Motor neuron (in vitro differentiated cells): ENCODE measurements at regions not wholly inside any gene's neighbourhood (a gene's known extent, or its start where the extent isn't known, plus 50 kb on each side); places are given as distances from the start of the nearest gene placed in this dataset.
A peak's percentile ranks its signal among the peaks of the same experiment; 100 is the strongest.

Source experiments
- ATAC-seq, 8 experiments: fragments of 200-7000 bp; cut with Tn5 transposase; replicated peaks in 6 of 8; 2 replicates each; pipeline ENCODE4 v1.8.0; 2021; ENCODE audit warnings: mild to moderate bottlenecking in 8 of 8, moderate library complexity in 8 of 8
- H3K27ac ChIP-seq, 2 donors: fragments of 250-450 bp; sonication (Bioruptor Pico); 2 replicates each; pipeline ENCODE4 v1.9.0; 2021; ENCODE audit warnings: antibody characterized with exemption in 2 of 2, mild to moderate bottlenecking in 2 of 2, moderate library complexity in 1 of 2
- H3K4me1 ChIP-seq, 2 donors: fragments of 250-450 bp; sonication (Bioruptor Pico); replicated peaks in 1 of 2; 2 replicates each; pipeline ENCODE4 v1.6.1; 2021; ENCODE audit warnings: antibody characterized with exemption in 2 of 2, mild to moderate bottlenecking in 2 of 2, moderate library complexity in 1 of 2
- H3K4me3 ChIP-seq, 5 donors: fragments of 250-450 bp; sonication (Bioruptor Pico); 2 replicates each; pipeline ENCODE4 v1.9.0; 2021; ENCODE audit warnings: antibody characterized with exemption in 5 of 5, mild to moderate bottlenecking in 5 of 5, moderate library complexity in 4 of 5
- WGBS, 10 experiments: fragments of 450-650 bp; shearing (Covaris generic); methylation state at CpG; one replicate each; pipeline ENCODE4 v1.0.0; 2022; 5-methylcytosine and 5-hydroxymethylcytosine counted together
- in situ Hi-C, 9 experiments: fragments of 400-800 bp; cut with MboI; loops; one replicate each; pipeline ENCODE4 v1.15.0; 2021; ENCODE audit warnings: low sequenced_read_pairs in 9 of 9, low pct_unique_long_range_greater_than_20kb in 2 of 9; ENCODE audit not compliant: unreplicated experiment in 9 of 9

DNA sequence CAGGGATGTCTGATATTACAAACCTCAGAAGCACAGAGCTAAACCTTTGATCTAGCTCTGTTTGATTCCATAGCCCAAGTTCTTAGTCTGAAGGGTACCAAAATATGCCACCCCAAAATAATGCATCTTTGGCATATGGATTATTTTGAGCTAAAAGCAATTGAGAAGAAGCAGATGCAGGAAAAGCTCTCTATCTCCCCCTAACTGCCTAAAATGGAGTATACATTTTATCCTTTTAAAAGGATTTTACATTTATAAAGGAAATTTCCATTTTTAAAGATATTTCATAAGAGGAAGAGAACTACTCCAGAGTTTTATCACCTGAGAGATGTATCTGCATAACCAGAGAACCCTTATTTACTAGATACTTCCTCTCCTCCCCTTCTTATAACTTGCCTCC, 158.7 kb downstream of the ZNF674 start:
- in situ Hi-C loops = no loop called here

DNA sequence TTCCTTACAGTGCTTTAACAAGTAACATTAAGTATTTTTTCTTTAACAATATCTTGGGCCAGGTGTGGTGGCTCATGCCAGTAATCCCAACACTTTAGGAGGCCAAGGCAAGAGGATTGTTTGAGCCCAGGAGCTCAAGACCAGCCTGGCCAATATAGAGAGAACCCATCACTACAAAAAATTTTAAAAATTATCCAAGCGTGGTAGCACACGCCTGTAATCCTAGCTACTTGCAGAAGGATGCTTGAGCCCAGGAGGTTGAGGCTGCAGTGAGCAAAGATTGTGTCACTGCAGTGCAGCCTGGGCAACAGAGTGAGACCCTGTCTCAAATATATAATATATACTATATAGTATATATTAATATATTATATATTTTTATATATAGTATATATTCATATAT, 162.2 kb downstream of the ZNF674 start:
- Histone ChIP-seq H3K27ac (no peak overlapping the region), H3K4me1 (no peaks in the 10 kb centered on the region), H3K4me3 (no peak overlapping the region)
- in situ Hi-C loops = no loop called here
- ATAC-seq = no peak
- 80% methylated on average over 1 of the region's 2 CpGs; no CpG with 5 or more reads in 9 of the 10 experiments for WGBS, 10 experiments

More for the DNA sequence above, 158.7 kb downstream of the ZNF674 start:
- Histone ChIP-seq H3K4me1 (no peaks in the 10 kb centered on the region), H3K27ac (no peak overlapping the region), H3K4me3 (no peak overlapping the region)
- no peak for ATAC-seq

DNA sequence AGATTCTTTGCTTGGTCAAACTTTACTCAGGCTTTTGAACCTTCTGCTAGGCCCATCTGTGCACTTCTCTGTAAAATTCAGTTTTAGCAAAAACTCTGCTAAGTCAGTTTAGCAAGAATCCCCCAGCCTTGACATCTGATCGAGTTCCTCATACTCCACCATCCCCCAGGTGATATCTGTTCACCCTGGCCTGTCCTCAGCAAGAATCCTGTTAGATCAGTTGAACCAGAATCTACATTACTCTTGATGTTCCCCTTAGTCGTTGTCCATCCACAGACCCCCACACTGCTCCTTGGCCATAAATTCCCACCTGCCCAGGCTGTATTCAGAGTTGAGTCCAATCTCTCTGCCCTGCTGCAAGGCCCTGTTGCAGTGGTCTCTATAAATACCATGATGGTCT, 162.6 kb downstream of the ZNF674 start:
- Histone ChIP-seq H3K4me3 (no peak overlapping the region), H3K27ac (no peak overlapping the region), H3K4me1 (no peaks in the 10 kb centered on the region)
- in situ Hi-C loops = no loop called here
- ATAC-seq = no peak
- WGBS, 10 experiments = 18 to 100% (median 63%) methylated on average over 1 to 2 of the region's 2 CpGs; no CpG with 5 or more reads in 7 of the 10 experiments

DNA sequence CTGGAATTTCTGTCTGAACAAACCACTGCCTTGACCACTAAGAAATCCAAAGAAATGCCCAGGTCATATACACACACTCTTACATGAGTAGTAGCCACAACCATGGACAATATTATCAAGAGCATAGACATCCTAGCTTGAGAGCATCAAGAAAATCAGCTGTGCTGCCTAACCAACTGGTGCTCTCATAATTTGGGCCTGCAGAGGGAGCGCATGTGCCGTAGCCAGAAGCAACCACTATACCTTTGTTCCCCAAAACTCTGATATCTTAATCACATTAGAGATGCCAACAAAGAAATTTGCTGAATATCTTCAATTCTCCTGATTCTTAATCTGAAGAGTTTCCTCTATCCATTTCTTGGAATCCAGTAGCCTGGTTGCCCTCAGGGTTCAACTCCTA, 163.6 kb downstream of the ZNF674 start:
- Histone ChIP-seq H3K4me1 (no peaks in the 10 kb centered on the region), H3K27ac (no peak overlapping the region), H3K4me3 (no peak overlapping the region)
- in situ Hi-C loops = no loop called here
- 77 to 100% methylated on average over 1 to 2 of the region's 2 CpGs; no CpG with 5 or more reads in 8 of the 10 experiments for WGBS, 10 experiments
- no peak for ATAC-seq

DNA sequence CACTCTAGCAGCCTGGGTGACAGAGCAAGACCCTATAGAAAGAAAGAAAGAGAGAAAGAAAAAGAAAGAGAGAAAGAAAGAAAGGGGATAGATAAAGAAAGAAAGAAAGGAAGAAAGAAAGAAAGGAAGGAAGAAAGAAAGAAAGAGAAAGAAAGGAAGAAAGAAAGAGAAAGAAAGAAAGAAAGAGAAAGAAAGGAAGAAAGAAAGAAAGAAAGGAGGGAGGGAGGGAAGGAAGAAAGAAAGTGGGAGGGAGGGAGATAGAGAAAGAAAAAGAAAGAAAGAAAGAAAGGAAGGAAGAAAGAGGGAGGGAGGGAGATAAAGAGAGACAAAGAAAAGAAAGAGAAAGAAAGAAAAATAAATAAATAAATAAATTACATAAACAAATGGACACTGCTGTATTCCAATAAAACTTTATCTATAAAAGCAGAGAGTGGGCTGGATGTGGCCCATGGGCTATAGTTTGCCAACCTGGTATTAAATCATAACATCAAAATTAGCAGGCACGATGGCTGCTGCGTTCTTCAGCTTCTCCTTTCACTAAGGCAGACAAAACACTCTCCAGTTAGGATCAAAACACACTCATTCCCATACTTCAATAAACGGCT, 165.0 kb downstream of the ZNF674 start:
- Histone ChIP-seq H3K27ac (no peak overlapping the region), H3K4me1 (peaks cover 0 to 3% of the 10 kb centered on the region in 2 donors), H3K4me3 (no peak overlapping the region)
- no peak for ATAC-seq
- in situ Hi-C loops = no loop called here
- WGBS, 10 experiments = 0 to 94% (median 37%) methylated on average over 1 to 3 of the region's 3 CpGs; no CpG with 5 or more reads in 5 of the 10 experiments

DNA sequence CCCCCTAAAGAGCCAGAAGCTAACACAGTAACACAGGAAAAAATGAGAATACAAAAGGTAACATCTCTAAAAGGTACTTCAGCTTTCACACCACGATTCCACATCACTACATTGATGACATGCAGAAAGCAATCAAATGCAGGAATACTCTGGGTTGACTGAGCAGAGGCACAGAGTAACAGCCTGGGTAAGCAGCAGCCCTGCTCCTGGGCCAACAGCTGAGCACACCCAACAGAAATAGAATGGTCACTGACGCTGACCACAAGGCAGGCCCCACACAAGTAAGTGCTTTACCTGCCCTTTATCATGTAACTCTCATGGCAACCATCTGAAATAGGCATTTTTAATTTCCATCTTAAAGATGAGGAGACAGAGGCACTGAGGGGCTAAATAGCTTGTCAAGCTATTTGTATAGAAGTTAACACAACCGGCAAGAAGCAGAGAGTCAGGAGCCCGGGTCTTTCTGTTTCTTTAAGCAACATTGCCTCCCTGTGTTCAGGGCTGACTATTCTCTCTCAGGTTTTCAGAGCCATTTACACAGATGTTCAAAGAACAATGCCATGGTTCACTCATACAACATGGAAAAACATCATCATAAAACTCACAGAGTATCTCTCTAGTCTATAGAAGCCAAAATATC, 168.9 kb downstream of the ZNF674 start:
- 0 to 40% (median 13%) methylated on average over 1 to 3 of the region's 4 CpGs; no CpG with 5 or more reads in 6 of the 10 experiments for WGBS, 10 experiments

DNA sequence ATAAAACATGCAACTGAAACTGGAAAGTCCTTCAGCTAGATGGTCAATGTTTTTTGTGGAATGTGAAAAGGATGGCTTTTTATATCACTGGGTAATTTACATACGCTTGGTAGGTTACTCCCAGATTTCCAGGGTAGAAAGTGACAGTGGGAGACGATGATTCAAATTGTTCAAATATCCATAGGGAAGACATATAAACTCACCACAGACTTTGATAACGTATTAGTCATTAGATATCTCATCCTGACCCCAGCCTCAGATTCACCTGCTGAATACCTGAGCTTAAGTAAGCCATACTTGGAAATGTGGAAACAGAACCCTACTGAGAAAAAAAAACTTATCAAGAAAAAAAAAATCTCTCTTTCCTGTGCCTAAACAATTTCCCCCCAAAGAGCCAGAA, 169.4 kb downstream of the ZNF674 start:
- peaks cover 0 to 3% of the 10 kb centered on the region in 2 donors for H3K4me1 ChIP-seq
- ATAC-seq = no peak
- WGBS, 10 experiments = 29 to 100% (median 63%) methylated on average over 1 to 3 of the region's 3 CpGs; no CpG with 5 or more reads in 5 of the 10 experiments
- in situ Hi-C loops = no loop called here
- no peak overlapping the region for H3K4me3 ChIP-seq
- H3K27ac ChIP-seq = no peak overlapping the region

More for the DNA sequence above, 168.9 kb downstream of the ZNF674 start:
- H3K27ac ChIP-seq = no peak overlapping the region
- peak; percentile 60 to 90 (median 78) for ATAC-seq
- H3K4me1 ChIP-seq = peaks cover 0 to 3% of the 10 kb centered on the region in 2 donors
- in situ Hi-C loops = no loop called here
- no peak overlapping the region for H3K4me3 ChIP-seq

DNA sequence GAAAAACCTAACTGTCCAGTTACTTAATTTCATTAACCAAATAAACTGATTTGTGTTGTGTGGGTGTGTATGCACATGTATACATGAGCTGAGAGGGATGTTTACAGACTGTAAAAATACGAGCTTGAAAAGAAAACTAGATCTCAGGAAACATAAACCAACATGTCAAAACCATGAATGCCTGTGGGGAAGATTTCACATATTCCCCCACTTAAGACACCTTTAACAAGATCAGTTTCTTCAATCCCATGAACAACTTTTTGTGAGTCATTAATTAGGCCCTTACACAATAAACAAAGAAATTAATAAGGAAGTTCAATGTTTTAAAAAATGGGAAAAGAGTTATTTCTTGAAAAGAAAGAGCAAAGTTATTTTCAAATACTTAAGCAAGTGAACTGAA, 170.8 kb downstream of the ZNF674 start:
- H3K4me3 ChIP-seq = no peak overlapping the region
- H3K4me1 ChIP-seq = peaks cover 0 to 3% of the 10 kb centered on the region in 2 donors
- WGBS, 10 experiments = 0 to 80% (median 40%) methylated on average over 1 of the region's 1 CpG; no CpG with 5 or more reads in 5 of the 10 experiments
- in situ Hi-C loops = loop anchor here in 1 of 9 experiments (25.0 kb wide), 1 partner anchor 537 kb away; no protein-coding TSS in a partner anchor
- no peak for ATAC-seq
- no peak overlapping the region for H3K27ac ChIP-seq

DNA sequence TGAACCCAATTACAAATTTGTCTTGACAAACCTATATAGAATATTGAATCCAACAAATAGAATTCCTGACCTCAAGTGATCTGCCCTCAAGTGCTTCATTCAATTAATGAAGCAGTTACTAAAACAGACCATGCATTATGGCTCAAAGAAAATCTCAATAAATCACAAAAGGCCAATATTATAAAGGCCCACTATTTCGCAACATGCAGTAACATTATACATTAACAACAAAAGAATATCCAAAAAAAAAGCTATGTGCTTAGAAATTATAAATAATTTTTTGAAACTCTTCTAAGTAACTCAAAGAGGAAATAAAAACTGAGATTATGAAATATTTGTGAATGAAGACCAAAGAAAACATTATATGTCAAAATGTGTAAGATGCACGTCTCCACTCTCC, 177.7 kb downstream of the ZNF674 start:
- H3K4me1 ChIP-seq = no peaks in the 10 kb centered on the region
- WGBS, 10 experiments = 40 to 51% methylated on average over 1 to 2 of the region's 2 CpGs; no CpG with 5 or more reads in 8 of the 10 experiments
- in situ Hi-C loops = loop anchor here in 1 of 9 experiments (25.0 kb wide), 1 partner anchor 530 kb away; no protein-coding TSS in a partner anchor
- H3K27ac ChIP-seq = no peak overlapping the region
- H3K4me3 ChIP-seq = no peak overlapping the region
- ATAC-seq = no peak

DNA sequence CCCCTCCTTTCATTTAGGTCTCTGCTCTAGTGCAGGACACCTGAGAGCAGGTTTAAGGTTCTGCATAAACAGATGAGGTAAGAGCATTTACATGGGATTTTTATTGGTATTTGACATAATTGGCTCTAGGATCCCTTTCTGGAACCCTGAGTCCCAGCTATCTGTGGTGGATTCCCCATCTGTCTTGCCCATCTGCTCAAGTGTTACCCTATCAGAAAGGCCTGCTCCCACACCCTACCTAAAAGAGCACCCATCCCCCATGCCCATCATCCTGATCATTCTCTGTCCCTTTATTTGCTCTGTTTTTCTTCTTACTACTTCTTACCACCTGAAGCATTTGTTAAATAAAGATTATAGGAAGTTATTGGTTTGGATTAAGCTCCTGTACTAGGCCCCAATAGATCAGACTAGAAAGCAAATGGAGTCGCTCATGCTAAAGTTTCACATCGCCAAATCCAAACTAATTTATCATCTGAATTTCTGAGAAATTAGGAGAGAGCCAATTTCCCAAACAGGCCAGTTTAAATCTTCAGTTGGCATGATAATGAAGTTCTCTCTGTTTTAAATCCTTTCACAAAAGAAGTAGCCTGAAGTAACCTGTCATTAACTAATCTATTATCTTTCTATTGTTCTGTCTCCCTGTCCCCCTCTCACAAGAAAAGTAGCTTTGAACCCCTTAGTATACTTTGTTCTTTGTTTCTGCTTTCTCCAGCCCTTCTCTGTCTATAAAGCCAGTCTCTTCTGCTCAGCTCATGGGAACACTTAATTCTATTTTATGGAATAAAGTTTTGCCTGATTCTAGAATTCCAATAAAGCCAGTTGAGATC, 178.6 kb downstream of the ZNF674 start:
- Histone ChIP-seq H3K4me3 (no peak overlapping the region), H3K27ac (no peak overlapping the region), H3K4me1 (no peaks in the 10 kb centered on the region)
- in situ Hi-C loops = loop anchor here in 1 of 9 experiments (25.0 kb wide), 1 partner anchor 529 kb away; no protein-coding TSS in a partner anchor
- ATAC-seq = no peak
- WGBS, 10 experiments = 28 to 100% (median 48%) methylated on average over 1 to 2 of the region's 2 CpGs; no CpG with 5 or more reads in 6 of the 10 experiments

DNA sequence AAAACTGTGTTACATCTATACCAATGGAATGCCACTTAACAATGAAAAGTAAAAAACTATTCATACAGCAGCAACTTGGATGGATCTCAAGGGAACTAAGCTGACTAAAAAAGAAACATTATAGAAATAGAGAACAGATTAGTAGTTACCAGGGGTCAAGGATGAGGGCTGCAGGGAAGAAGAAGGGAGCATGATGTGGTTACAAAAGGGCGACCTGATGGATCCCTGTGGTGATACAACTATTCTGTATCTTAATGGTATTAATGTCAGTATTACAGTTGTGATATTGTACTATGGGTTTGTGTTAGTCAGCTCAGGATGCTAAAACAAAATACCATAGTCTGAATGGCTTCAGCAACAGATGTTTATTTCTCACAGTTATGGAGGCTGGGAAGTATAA, 190.7 kb downstream of the ZNF674 start:
- WGBS, 10 experiments = 0 to 40% methylated on average over 1 of the region's 1 CpG; no CpG with 5 or more reads in 8 of the 10 experiments
- Histone ChIP-seq H3K4me1 (no peaks in the 10 kb centered on the region), H3K4me3 (no peak overlapping the region), H3K27ac (no peak overlapping the region)
- in situ Hi-C loops = loop anchor here in 1 of 9 experiments (25.0 kb wide), 1 partner anchor 517 kb away; no protein-coding TSS in a partner anchor
- ATAC-seq = no peak

DNA sequence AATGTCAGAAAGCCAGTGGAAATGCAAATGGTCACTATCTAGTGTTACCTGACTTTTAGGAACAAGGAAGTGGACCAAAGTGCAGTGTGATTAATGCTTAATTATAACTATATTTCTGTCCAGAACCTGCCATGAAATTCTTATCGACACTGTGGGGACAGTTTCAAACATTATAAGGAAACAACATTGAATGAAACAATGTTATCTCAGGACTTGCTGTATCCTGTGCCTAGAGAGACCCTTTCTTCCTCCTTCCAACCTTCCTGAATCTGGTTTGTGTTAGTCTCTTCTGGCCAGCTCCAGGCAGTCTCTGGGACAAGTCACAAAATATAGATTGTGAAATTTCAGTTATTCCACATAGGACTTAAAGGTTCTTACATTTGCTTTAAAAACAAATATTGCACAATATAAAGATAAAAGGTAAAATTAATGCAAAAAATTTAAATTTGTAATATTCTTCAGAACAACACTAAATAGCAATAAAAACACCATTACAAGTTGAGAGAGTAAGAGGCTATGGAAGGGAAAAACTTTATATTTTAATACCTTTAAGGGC, 203.4 kb downstream of the ZNF674 start:
- no peak overlapping the region for H3K27ac ChIP-seq
- in situ Hi-C loops = no loop called here
- WGBS, 10 experiments = 31 to 83% (median 60%) methylated on average over 1 of the region's 1 CpG; no CpG with 5 or more reads in 7 of the 10 experiments
- no peak for ATAC-seq
- H3K4me3 ChIP-seq = no peak overlapping the region
- H3K4me1 ChIP-seq = no peaks in the 10 kb centered on the region

DNA sequence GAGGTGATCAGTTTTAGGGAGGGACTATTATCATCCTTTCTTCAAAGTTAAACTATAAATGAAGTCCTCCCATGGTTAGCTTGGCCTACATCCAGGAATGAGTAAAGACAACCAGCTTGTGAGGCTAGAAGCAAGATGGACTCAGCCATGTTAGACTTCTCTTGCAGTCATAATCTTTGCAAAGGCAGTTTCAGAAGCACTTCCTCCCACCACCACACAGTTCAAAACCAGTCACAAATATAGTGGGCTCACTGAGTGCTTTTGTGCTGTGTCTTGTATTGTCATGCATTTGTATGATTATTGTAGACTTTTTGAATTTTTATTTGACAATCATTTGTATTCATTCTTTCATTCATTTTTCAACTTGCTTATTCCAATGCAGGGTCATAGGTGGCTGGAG, 204.5 kb downstream of the ZNF674 start:
- ATAC-seq = no peak
- in situ Hi-C loops = no loop called here
- Histone ChIP-seq H3K27ac (no peak overlapping the region), H3K4me1 (no peaks in the 10 kb centered on the region), H3K4me3 (no peak overlapping the region)
